ENCODE measurements at regions not wholly inside any gene's neighbourhood (a gene's known extent, or its start where the extent isn't known, plus 50 kb on each side); places are given as distances from the start of the nearest gene placed in this dataset.
A peak's percentile ranks its signal among the peaks of the same experiment; 100 is the strongest.

- Mint-ChIP-seq H3K9me3 (no peaks in the 10 kb centered on the region), H3K4me1 (peaks cover 11% of the 10 kb centered on the region), H3K27me3 (ENCODE audit: insufficient read depth) (no peaks in the 10 kb centered on the region), H3K27ac (no peak overlapping the region), H3K4me3 (no peak overlapping the region), H3K36me3 (ENCODE audit: low read depth) (no peaks in the 10 kb centered on the region)
- Histone ChIP-seq H3K9ac (ENCODE audit: extremely low read depth, low read length, poor library complexity, severe bottlenecking) (no peak overlapping the region), H3K36me3 (ENCODE audit: control insufficient read depth, insufficient read depth, low read length) (no peaks in the 10 kb centered on the region), H3K27ac (ENCODE audit: low read depth, low read length) (no peak overlapping the region), H3K4me3 (ENCODE audit: low read length) (no peak overlapping the region), H3K9me3 (ENCODE audit: control insufficient read depth, low read length) (no peaks in the 10 kb centered on the region), H3K4me1 (ENCODE audit: control insufficient read depth, insufficient read depth, low read length) (no peaks in the 10 kb centered on the region), H3K27me3 (ENCODE audit: control insufficient read depth, insufficient read depth, low read length, poor library complexity, severe bottlenecking) (no peaks in the 10 kb centered on the region)
- 87% methylated on average over 4 of the region's 4 CpGs; no CpG with 5 or more reads in 1 of the 2 experiments for WGBS, 2 experiments (ENCODE audit: insufficient coverage in 1 of 2, insufficient read length in 1 of 2)
- TF ChIP-seq CTCF (conservative IDR thresholded peaks at IDR 0.05) = no peak
- DNase-seq = no peak
Observed at GRCh38 chr5:158084292-158084691, 225.3 kb upstream of the CLINT1 start.

GRCh38 chr5:158082696-158083287 is 223.8 kb upstream of the CLINT1 start:
- no peaks in the 10 kb centered on the region for H3K27me3 Mint-ChIP-seq (ENCODE audit: insufficient read depth)
- Histone ChIP-seq H3K4me3 (ENCODE audit: low read length) (no peak overlapping the region), H3K9ac (ENCODE audit: extremely low read depth, low read length, poor library complexity, severe bottlenecking) (no peak overlapping the region), H3K27ac (ENCODE audit: low read depth, low read length) (no peak overlapping the region), H3K27me3 (ENCODE audit: control insufficient read depth, insufficient read depth, low read length, poor library complexity, severe bottlenecking) (no peaks in the 10 kb centered on the region), H3K4me1 (ENCODE audit: control insufficient read depth, insufficient read depth, low read length) (no peaks in the 10 kb centered on the region), H3K9me3 (ENCODE audit: control insufficient read depth, low read length) (no peaks in the 10 kb centered on the region), H3K36me3 (ENCODE audit: control insufficient read depth, insufficient read depth, low read length) (no peaks in the 10 kb centered on the region)
- no peak overlapping the region for H3K27ac Mint-ChIP-seq
- no peaks in the 10 kb centered on the region for H3K9me3 Mint-ChIP-seq
- 93 to 100% methylated on average over 1 to 2 of the region's 2 CpGs for WGBS, 2 experiments (ENCODE audit: insufficient coverage in 1 of 2, insufficient read length in 1 of 2)
- peaks cover 16% of the 10 kb centered on the region for H3K4me1 Mint-ChIP-seq
- H3K36me3 Mint-ChIP-seq (ENCODE audit: low read depth) = no peaks in the 10 kb centered on the region
- TF ChIP-seq CTCF (conservative IDR thresholded peaks at IDR 0.05) = no peak
- no peak for DNase-seq
- H3K4me3 Mint-ChIP-seq = no peak overlapping the region

- TF ChIP-seq CTCF (conservative IDR thresholded peaks at IDR 0.05) = no peak
- Mint-ChIP-seq H3K36me3 (ENCODE audit: low read depth) (no peaks in the 10 kb centered on the region), H3K27me3 (ENCODE audit: insufficient read depth) (no peaks in the 10 kb centered on the region), H3K4me1 (peaks cover 29% of the 10 kb centered on the region), H3K9me3 (no peaks in the 10 kb centered on the region), H3K4me3 (no peak overlapping the region), H3K27ac (no peak overlapping the region)
- Histone ChIP-seq H3K4me1 (ENCODE audit: control insufficient read depth, insufficient read depth, low read length) (no peaks in the 10 kb centered on the region), H3K27ac (ENCODE audit: low read depth, low read length) (no peak overlapping the region), H3K9me3 (ENCODE audit: control insufficient read depth, low read length) (no peaks in the 10 kb centered on the region), H3K36me3 (ENCODE audit: control insufficient read depth, insufficient read depth, low read length) (no peaks in the 10 kb centered on the region), H3K9ac (ENCODE audit: extremely low read depth, low read length, poor library complexity, severe bottlenecking) (no peak overlapping the region), H3K4me3 (ENCODE audit: low read length) (no peak overlapping the region), H3K27me3 (ENCODE audit: control insufficient read depth, insufficient read depth, low read length, poor library complexity, severe bottlenecking) (no peaks in the 10 kb centered on the region)
- WGBS, 2 experiments (ENCODE audit: insufficient coverage in 1 of 2, insufficient read length in 1 of 2) = 62 to 80% methylated on average over 1 of the region's 1 CpG
- peak; percentile 76 for DNase-seq
Observed at GRCh38 chr5:158080112-158080511, 221.2 kb upstream of the CLINT1 start.

All from endodermal cell (in vitro differentiated cells).